HT-29 (cell line): ENCODE measurements at regions not wholly inside any gene's neighbourhood (a gene's known extent, or its start where the extent isn't known, plus 50 kb on each side); places are given as distances from the start of the nearest gene placed in this dataset.

Experiments
- DNase-seq: peaks from one replicate; pipeline ENCODE4 v3.0.0-alpha.2; 2015; ENCODE audit warnings: low spot score

- no peak for DNase-seq
These were observed 299.4 kb downstream of the TCERG1L start for GRCh38 chr10:131011936-131012640.

DNA sequence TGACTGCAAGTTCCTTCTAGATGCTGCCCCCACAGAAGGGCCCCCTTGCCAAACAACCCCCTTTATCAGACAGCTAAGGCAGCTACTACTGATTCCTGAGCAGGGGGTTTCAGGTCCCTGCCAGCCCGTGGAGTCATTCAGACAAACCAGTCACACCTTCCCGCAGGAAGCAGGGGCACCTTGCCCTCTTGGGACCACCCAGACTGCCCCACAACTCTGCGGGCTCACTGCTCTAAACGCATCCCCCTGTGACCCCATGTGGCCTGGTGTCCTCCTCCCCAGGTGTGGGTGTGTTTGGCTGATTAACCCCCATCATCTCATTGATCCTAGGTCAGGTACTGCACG, 298.9 kb downstream of the TCERG1L start:
- DNase-seq: no peak

GRCh38 chr10:131013281-131013912, 298.1 kb downstream of the TCERG1L start:
- no peak for DNase-seq

DNA sequence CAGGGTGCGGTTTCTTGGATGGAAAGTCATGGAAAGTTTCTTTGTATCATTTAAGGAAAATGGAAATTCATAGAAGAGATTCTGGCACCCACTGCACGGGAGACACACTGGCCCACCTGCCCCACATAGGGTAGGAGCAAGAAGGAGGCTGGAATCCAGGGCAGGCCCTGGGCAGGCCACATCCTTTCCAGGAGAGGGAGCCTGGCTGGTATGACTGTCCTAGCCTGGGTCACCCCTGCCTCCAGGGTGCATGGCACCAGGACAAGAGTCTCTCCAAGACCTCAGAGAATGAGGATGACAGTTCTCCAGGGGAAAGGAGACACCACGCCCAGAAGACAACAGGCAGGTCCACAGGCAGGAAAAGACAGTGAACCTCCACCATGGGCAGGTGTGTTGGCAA, 297.2 kb downstream of the TCERG1L start:
- no peak for DNase-seq

- no peak for DNase-seq
These were observed 296.2 kb downstream of the TCERG1L start for GRCh38 chr10:131015271-131015670.

DNA sequence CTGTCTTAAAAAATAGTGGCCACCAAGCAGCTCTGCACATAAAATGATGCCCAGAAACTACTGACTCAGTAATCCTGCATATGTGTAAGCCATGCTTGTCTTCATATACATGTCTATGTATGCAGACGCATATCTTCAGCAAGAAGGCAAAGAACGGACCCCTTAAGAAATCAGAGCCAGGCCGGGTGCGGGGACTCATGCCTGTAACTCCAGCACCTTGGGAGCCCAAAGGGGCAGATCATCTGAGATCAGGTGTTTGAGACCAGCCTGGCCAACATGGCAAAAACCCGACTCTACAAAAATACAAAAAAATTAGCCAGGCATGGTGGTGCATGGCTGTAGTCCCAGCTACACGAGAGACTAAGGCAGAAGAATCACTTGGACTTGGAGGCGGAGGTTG, 295.0 kb downstream of the TCERG1L start:
- DNase-seq: no peak

DNA sequence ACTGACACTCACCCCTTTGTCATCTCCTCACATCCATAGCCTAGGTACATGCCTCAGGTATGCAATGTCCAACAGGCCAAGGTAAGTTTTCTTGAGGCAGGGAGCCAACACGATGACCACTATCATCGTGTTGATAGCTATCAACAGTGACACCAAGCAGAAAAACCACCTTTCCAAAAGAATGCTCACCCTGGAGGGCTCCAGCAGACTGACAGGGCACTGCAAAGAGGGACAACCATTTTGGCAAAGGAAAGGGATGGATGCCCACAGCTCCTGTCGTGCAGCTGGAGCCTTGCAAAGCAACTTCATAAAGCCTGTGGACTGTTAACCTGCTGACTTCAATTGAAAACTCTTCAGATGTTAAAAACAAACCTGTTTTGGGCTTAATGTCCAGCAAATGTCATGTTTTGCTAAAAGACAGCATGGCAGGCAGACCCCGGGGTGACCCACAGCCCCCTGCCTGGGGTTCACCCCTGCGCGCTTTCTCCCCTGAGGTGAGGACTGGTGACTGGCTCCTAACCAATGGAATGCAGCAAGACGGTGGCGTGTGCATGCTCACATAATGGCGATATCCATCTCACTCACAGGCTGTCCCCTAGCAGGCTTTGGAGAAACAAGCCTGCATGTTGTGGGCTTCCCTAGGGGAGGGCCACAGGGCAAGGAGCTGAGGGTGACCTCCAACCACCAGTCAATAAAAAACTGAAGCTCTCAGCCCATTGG, 293.8 kb downstream of the TCERG1L start:
- no peak for DNase-seq

- DNase-seq: no peak
These were observed 292.5 kb downstream of the TCERG1L start for GRCh38 chr10:131018886-131019500.

- DNase-seq: no peak
These were observed 291.8 kb downstream of the TCERG1L start for GRCh38 chr10:131019696-131020095.

DNA sequence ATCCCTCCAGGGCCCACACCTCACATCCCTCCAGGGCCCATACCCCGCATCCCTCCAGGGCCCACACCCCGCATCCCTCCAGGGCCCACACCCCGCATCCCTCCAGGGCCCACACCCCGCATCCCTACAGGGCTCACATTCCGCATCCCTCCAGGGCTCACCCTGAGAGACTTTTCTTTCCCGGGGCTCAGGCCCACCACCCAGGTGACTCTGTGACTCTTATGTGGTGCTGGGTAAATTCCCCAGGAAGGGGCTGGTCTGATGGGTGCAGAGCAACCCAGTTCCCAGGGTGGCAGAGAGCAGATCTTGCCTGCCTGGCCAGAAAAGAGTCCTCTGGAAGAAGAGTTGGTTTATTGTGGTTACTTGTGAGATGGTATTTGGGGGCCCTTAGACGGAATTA, 290.7 kb downstream of the TCERG1L start:
- DNase-seq: no peak

DNA sequence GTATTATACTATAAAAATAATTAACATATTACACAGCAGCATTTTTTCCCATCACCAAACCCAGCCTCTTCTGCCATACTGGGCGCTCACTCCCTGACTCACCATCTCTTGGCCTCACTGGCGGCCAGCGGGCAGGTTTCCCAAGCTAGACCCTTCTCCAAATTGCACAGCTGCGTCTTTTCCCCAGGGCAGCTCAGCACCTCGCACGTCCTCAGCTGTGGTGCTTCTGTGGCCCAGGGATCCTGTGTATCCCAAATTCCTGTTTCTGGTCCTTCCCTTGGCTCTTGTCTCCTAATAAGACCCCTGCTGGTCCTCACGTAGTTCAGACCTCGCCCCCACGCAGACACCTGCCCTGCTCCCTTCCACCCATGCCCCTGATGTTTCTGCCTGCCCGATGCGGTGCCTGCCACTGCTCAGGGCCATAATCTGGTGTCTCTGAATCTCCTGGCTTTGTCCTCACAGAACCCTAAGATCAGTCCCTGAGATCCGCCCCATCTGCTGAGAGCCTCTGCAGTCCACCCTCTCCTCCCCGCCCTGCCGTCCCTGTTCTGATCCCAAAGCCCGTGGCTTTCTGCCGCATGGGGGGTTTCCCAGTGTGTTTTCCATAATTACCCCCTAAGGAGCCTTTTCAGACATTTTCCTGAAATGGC, 290.1 kb downstream of the TCERG1L start:
- no peak for DNase-seq

- DNase-seq: no peak
These were observed 289.6 kb downstream of the TCERG1L start for GRCh38 chr10:131021969-131022368.

GRCh38 chr10:131022369-131022768, 289.2 kb downstream of the TCERG1L start:
- DNase-seq: no peak

DNA sequence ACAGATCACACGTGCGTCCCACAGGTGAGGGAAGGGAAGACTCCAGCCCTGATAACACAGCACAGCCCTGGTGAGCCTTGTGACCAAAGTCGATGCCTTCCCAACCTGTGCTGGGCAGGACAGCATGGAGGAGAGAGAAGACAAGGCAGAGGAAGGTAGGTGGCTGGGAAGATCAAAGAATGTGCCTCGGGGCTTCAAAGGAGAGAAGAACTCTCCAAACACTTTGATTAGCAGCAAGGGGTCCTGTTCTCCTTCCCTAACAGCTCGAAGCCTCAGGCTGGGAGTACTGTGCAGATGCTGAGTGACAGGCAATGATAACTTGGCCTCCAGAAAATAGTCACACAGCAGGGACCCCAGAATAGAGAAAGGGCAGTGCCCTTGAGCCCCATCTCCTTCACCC, 288.5 kb downstream of the TCERG1L start:
- DNase-seq: no peak

GRCh38 chr10:131024259-131025131, 287.0 kb downstream of the TCERG1L start:
- no peak for DNase-seq

- no peak for DNase-seq
These were observed 286.2 kb downstream of the TCERG1L start for GRCh38 chr10:131025333-131025732.

DNA sequence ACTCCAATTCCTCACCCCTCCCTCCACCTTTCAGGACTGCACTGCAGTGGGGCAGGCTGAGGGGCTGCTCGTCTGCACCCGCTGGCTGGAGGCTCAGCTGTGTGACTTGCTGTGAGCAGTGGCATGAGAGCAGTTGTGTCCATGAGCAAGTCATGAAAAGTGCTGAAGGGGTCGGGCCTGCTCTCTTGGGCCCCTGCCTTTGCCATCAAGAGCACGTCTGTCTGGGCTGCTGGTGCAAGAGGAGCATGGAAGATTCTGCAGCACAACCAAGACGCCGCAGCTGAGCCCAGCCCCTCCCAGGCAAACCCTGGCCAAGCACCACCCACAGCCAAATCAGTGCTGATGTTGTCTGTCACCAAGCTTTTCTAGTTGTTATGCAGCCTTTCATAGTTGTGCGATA, 284.3 kb downstream of the TCERG1L start:
- DNase-seq: no peak

GRCh38 chr10:131031346-131031745, 280.2 kb downstream of the TCERG1L start:
- DNase-seq: no peak

DNA sequence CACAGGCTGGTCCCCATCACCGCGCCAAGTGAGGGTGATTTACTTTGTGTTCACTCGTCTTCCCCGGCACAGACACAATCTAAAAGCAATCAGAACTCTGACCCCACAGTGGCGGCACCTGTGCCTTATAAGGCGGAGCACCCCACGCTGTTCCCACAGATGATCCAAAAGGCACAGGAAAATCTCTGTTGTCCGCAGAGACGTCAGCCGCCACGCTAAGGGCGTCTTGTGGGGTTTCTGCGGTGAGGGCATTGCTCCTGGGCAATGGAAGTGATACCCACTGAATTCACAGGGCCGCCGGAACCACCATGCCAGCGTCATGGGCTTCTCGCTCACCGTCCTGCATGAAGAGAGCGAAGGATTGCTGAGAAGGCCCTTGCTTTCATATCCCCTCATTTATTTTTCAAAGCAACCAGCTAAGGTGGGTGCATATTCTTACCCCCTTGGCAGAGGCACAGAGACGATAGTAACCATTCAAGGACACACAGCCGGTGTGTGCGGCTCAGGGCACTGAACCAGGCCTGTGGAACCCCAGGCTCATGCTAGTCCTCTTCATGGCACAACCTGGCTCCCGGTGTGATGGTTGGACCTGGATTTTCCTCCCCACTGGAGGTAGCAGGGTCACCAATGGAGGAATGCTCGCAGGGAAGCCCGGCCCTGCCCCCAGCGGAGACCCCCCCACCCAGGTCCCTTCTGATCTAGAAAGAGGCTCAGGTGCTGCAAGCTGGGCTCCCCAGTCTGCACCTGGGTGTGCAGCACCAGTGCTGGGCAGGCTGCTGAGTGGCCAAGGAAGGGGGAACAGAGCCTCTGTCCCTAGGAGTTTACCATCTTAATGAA, 279.0 kb downstream of the TCERG1L start:
- DNase-seq: no peak
